Activated T-cell treated with anti-CD3 and anti-CD28 coated beads, Interleukin-2, amount 50 U/mL, for 4 hours (primary cell): ENCODE measurements at regions not wholly inside any gene's neighbourhood (a gene's known extent, or its start where the extent isn't known, plus 50 kb on each side); places are given as distances from the start of the nearest gene placed in this dataset.

Source experiments
- ATAC-seq, 2 donors: fragments of 200-7000 bp; cut with Tn5 transposase; one replicate each; pipeline ENCODE4 v1.10.0; 2021
- DNase-seq: peaks from one replicate; pipeline ENCODE4 v3.0.0-alpha.2; 2020
- H3K27me3 Mint-ChIP-seq: one replicate; pipeline ENCODE4 v1.8.0; 2021; ENCODE audit warnings: low read depth, mixed read lengths
- H3K36me3 Mint-ChIP-seq: one replicate; pipeline ENCODE4 v1.8.0; 2022; ENCODE audit warnings: mixed read lengths; ENCODE audit not compliant: insufficient read depth
- H3K4me1 Mint-ChIP-seq: one replicate; pipeline ENCODE4 v1.8.0; 2021; ENCODE audit warnings: low read depth, mixed read lengths
- H3K4me3 Mint-ChIP-seq: one replicate; pipeline ENCODE4 v1.8.0; 2021; ENCODE audit warnings: mild to moderate bottlenecking, moderate library complexity, mixed read lengths
- H3K9me3 Mint-ChIP-seq: one replicate; pipeline ENCODE4 v1.8.0; 2021; ENCODE audit warnings: mixed read lengths

GRCh38 chr5:171596391-171596878, 177.0 kb downstream of the FGF18 start:
- Mint-ChIP-seq H3K27me3 (peaks cover 5% of the 10 kb centered on the region), H3K4me3 (no peak overlapping the region), H3K4me1 (peaks cover 9% of the 10 kb centered on the region), H3K36me3 (no peaks in the 10 kb centered on the region), H3K9me3 (no peaks in the 10 kb centered on the region)
- ATAC-seq (no peak), DNase-seq (no peak)

- Mint-ChIP-seq H3K4me3 (no peak overlapping the region), H3K27me3 (peaks cover 5% of the 10 kb centered on the region), H3K36me3 (no peaks in the 10 kb centered on the region), H3K9me3 (no peaks in the 10 kb centered on the region), H3K4me1 (peaks cover 10% of the 10 kb centered on the region)
- DNase-seq (no peak), ATAC-seq (no peak)
These were observed 178.6 kb downstream of the FGF18 start for GRCh38 chr5:171597946-171598640.

GRCh38 chr5:171598641-171599152, 179.2 kb downstream of the FGF18 start:
- no peak for ATAC-seq
- Mint-ChIP-seq H3K27me3 (peaks cover 5% of the 10 kb centered on the region), H3K4me3 (no peak overlapping the region), H3K36me3 (no peaks in the 10 kb centered on the region), H3K4me1 (peaks cover 10% of the 10 kb centered on the region), H3K9me3 (no peaks in the 10 kb centered on the region)
- DNase-seq = no peak

- H3K9me3 Mint-ChIP-seq = no peaks in the 10 kb centered on the region
- no peaks in the 10 kb centered on the region for H3K36me3 Mint-ChIP-seq
- DNase-seq (no peak), ATAC-seq (no peak)
- H3K27me3 Mint-ChIP-seq = peaks cover 8% of the 10 kb centered on the region
- H3K4me3 Mint-ChIP-seq = no peak overlapping the region
- H3K4me1 Mint-ChIP-seq = peaks cover 10% of the 10 kb centered on the region
These were observed 180.0 kb downstream of the FGF18 start for GRCh38 chr5:171599411-171599810.

- Mint-ChIP-seq H3K36me3 (no peaks in the 10 kb centered on the region), H3K4me1 (peaks cover 10% of the 10 kb centered on the region), H3K4me3 (no peak overlapping the region), H3K9me3 (no peaks in the 10 kb centered on the region), H3K27me3 (peaks cover 12% of the 10 kb centered on the region)
- DNase-seq (no peak), ATAC-seq (no peak)
These were observed 180.6 kb downstream of the FGF18 start for GRCh38 chr5:171599957-171600612.

GRCh38 chr5:171600741-171601265, 181.4 kb downstream of the FGF18 start:
- H3K9me3 Mint-ChIP-seq = no peaks in the 10 kb centered on the region
- no peak for ATAC-seq
- no peaks in the 10 kb centered on the region for H3K36me3 Mint-ChIP-seq
- H3K4me3 Mint-ChIP-seq = no peak overlapping the region
- peaks cover 10% of the 10 kb centered on the region for H3K4me1 Mint-ChIP-seq
- H3K27me3 Mint-ChIP-seq = peaks cover 12% of the 10 kb centered on the region
- DNase-seq = no peak

- no peak overlapping the region for H3K4me3 Mint-ChIP-seq
- peaks cover 10% of the 10 kb centered on the region for H3K4me1 Mint-ChIP-seq
- peaks cover 4% of the 10 kb centered on the region for H3K9me3 Mint-ChIP-seq
- H3K36me3 Mint-ChIP-seq = no peaks in the 10 kb centered on the region
- peaks cover 13% of the 10 kb centered on the region for H3K27me3 Mint-ChIP-seq
- DNase-seq = no peak
- ATAC-seq = peak; percentile 54 to 82
These were observed 181.9 kb downstream of the FGF18 start for GRCh38 chr5:171601266-171601881.

- DNase-seq (no peak), ATAC-seq (no peak)
- Mint-ChIP-seq H3K27me3 (peaks cover 14% of the 10 kb centered on the region), H3K4me3 (no peak overlapping the region), H3K9me3 (peaks cover 12% of the 10 kb centered on the region), H3K4me1 (peaks cover 10% of the 10 kb centered on the region), H3K36me3 (no peaks in the 10 kb centered on the region)
These were observed 182.0 kb upstream of the SMIM23 start for GRCh38 chr5:171603591-171603990.

- ATAC-seq = no peak
- no peaks in the 10 kb centered on the region for H3K36me3 Mint-ChIP-seq
These were observed 181.4 kb upstream of the SMIM23 start for GRCh38 chr5:171604195-171604594.

GRCh38 chr5:171606414-171607024, 179.1 kb upstream of the SMIM23 start:
- Mint-ChIP-seq H3K4me1 (no peaks in the 10 kb centered on the region), H3K4me3 (no peak overlapping the region), H3K27me3 (peaks cover 22% of the 10 kb centered on the region), H3K36me3 (no peaks in the 10 kb centered on the region), H3K9me3 (peaks cover 12% of the 10 kb centered on the region)
- no peak for ATAC-seq
- no peak for DNase-seq

More at GRCh38 chr5:171604195-171604594, 181.4 kb upstream of the SMIM23 start:
- Mint-ChIP-seq H3K27me3 (peaks cover 19% of the 10 kb centered on the region), H3K4me1 (peaks cover 10% of the 10 kb centered on the region), H3K9me3 (peaks cover 12% of the 10 kb centered on the region), H3K4me3 (no peak overlapping the region)
- DNase-seq = no peak

GRCh38 chr5:171607863-171608262, 177.8 kb upstream of the SMIM23 start:
- no peaks in the 10 kb centered on the region for H3K4me1 Mint-ChIP-seq
- ATAC-seq (no peak), DNase-seq (no peak)
- H3K9me3 Mint-ChIP-seq = peaks cover 12% of the 10 kb centered on the region
- no peak overlapping the region for H3K4me3 Mint-ChIP-seq
- H3K36me3 Mint-ChIP-seq = no peaks in the 10 kb centered on the region
- H3K27me3 Mint-ChIP-seq = peaks cover 28% of the 10 kb centered on the region

- peaks cover 12% of the 10 kb centered on the region for H3K9me3 Mint-ChIP-seq
- H3K27me3 Mint-ChIP-seq = peaks cover 28% of the 10 kb centered on the region
- DNase-seq = no peak
- H3K36me3 Mint-ChIP-seq = no peaks in the 10 kb centered on the region
- no peaks in the 10 kb centered on the region for H3K4me1 Mint-ChIP-seq
- no peak for ATAC-seq
- no peak overlapping the region for H3K4me3 Mint-ChIP-seq
These were observed 175.7 kb upstream of the SMIM23 start for GRCh38 chr5:171609806-171610452.

- no peak for DNase-seq
- ATAC-seq = no peak
- H3K9me3 Mint-ChIP-seq = peaks cover 12% of the 10 kb centered on the region
- H3K27me3 Mint-ChIP-seq = peaks cover 29% of the 10 kb centered on the region
- H3K4me3 Mint-ChIP-seq = no peak overlapping the region
- H3K36me3 Mint-ChIP-seq = no peaks in the 10 kb centered on the region
- H3K4me1 Mint-ChIP-seq = no peaks in the 10 kb centered on the region
These were observed 174.9 kb upstream of the SMIM23 start for GRCh38 chr5:171610686-171611085.

- peaks cover 4% of the 10 kb centered on the region for H3K9me3 Mint-ChIP-seq
- no peak for DNase-seq
- H3K4me1 Mint-ChIP-seq = no peaks in the 10 kb centered on the region
- ATAC-seq = no peak
- H3K27me3 Mint-ChIP-seq = peaks cover 24% of the 10 kb centered on the region
- H3K36me3 Mint-ChIP-seq = no peaks in the 10 kb centered on the region
- H3K4me3 Mint-ChIP-seq = no peak overlapping the region
These were observed 172.9 kb upstream of the SMIM23 start for GRCh38 chr5:171612749-171613148.
